ENCODE measurements at regions not wholly inside any gene's neighbourhood (a gene's known extent, or its start where the extent isn't known, plus 50 kb on each side); places are given as distances from the start of the nearest gene placed in this dataset.

DNA sequence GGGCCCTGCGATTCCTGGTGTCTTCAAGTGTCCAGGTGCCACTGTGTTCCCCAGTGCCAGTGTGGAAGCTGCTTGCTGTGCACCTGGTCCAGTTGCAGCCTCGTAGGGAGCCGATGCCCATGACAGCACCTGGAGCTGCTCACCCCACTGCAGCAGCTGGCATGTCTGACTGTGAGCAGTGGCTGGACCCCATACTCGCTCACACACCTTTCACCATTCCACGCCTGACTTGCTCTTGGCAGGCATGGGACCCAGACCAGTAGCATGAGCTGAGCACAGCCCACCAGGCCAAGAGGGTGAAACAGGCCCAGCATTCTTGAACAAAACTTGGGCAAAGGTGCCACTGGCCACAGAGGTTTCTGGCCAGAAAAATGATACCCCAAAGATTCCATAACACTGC, 124.5 kb upstream of the THY1 start:
- no peak for DNase-seq (ENCODE audit: low spot score)

DNA sequence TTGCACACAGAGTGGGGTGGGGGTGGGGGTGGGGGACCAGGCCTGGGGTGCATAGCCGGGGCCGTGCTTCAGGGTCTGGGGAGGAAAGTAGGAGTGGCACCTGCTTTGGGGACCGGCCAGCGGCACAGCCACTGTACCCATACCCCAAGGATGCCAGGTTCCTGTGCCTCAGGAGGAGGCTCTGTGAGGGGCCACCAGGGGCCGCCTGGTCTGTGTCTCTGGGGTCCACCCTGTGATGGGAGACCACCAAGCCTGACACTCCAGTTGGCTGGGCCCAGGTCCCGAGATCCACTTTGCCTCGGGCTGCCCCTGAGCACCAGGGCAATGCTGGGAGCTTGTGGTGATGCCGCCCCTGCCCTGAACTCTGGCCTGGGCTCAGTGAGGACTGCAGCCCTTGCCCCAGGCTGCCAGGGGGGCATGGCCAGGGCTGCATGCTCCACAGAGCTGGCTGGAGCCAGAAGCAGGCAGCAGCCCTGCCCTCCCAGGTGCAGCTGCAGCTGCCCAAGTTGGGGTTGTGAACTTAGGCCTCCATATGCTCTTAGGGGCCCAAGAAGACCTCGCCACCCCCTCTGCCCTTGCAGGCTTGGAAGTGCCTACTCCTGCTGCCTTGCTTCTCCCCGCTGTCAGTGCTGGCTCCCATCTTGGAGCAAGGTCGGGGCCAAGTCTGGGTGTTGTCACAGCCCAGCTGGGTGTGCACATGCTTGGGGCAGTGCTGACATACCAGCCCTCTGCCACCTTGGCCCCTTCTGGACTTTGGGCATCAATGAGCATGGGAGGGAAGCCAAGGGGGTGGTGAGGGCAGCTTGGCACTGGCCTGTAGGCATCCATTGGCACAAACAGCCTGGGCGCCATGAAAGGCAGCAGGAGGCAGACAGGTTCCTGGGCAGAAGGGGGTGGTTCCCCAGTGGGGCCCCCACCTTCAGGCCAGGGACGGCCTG, 123.3 kb upstream of the THY1 start:
- DNase-seq (ENCODE audit: low spot score) = no peak

DNA sequence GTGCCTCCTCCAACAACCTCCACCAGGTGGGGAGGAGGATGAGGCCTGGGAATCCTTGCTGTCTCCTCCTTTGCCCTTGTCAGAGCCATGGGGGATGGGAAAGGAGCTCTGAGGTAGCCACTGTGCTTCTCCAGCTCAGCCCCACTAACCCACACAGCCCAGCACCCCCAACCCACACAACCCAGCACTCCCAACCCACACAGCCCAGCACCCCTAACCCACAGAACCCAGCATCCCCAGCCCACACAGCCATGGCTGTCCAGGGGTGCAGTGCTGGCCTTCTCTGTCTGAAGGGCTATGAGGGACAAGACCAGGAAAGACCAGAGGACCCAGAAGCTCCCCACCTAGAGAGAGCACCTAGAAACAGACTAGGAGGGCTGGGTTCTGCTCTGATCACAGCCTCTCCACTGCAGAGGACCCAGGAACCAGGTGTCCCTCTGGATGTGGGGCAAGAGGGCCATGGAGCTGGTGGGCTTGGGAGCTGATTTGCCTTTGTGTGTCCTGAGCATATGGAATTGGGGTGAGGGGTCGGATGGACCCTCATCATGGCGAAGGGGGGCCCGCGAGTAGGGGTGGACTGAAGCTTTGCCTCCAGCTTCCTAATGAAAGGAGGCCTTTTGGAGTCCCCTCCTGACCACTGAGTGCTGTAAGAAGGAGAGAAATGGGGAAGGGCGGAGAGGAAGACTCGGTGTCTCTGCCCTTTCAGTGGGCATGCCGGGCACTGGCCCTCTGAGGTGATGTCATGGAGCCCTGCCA, 117.6 kb upstream of the THY1 start:
- no peak for DNase-seq (ENCODE audit: low spot score)

DNA sequence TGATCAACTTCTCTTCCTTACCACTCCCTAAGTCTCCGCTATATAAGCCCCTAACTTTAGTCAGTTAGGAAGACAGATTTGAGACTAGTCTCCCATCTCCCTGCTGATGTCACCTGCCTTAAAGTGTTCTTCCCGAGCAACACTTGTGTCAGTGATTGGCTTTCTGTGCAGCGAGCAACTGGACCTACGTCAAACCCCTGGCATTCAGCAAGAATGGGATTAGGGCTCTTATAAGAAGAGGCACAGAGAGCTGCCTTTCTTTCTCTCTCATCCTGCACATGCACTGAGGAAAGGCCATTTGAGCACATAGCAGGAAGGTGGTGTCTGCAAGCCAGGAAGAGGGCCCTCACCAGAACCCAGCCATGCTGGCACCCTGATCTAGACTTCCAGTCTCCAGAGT, 116.6 kb upstream of the THY1 start:
- DNase-seq (ENCODE audit: low spot score) = no peak

DNA sequence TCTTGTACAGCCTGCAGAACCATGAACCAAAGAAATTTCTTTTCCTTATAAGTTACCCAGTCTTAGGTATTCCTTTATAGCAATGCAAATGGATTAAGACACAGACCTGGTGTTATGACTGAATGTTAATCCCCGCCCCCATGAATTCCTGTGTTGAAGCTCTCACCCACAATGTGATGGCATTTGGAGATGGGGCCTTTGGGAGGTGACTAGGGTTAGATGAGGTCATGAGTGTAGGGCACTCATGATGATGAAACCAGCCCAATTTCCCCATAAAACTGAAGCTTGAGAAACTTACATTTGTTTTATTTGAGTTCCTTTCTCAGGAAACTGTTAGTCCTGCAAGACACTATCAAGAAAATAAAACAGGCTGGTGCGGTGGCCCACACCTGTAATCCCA, 115.8 kb upstream of the THY1 start:
- no peak for DNase-seq (ENCODE audit: low spot score)

DNA sequence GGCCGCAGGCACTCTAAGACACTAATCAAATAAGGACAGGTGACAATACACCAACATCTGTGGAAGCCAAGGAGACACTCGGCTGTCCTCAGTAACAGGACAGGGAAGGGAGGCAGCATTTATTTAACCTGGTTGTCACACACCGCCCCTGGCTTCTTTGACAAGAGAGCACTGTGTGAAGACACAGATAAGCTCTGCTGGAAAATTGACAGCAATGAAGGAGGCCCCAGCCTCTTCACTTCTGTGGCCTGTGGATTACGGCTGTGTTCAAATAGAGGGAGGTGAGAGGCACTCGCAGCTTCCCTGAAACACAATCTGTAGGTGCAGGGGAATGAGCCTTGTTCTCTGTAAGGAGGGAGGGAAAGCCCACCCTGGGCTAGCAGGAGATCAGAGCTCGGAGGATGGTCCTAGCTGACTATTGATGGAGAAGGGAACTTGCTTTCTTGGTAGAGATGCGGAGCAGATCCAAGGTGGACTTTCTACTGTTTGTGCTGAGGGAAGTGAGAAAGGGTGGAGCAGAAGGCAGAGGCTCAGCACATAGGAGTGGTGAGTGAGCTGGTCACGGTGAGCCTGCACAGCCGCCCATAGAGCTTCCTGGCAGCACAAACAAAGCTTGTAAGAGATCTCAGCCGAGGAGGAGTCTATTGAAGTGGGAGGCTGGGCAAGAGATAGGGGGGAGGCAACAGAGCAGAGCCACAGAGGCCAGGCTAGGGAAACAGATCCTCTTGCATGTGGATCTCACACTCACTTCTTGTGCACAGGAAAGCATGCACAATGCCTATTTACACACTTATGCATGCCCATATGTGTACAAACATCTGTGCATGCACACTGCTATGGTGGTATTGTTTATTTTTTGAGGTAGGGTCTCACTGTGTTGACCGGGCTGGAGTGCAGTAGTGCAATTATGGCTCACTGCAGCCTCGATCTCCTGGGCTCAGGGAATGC, 114.6 kb upstream of the THY1 start:
- DNase-seq (ENCODE audit: low spot score) = no peak

DNA sequence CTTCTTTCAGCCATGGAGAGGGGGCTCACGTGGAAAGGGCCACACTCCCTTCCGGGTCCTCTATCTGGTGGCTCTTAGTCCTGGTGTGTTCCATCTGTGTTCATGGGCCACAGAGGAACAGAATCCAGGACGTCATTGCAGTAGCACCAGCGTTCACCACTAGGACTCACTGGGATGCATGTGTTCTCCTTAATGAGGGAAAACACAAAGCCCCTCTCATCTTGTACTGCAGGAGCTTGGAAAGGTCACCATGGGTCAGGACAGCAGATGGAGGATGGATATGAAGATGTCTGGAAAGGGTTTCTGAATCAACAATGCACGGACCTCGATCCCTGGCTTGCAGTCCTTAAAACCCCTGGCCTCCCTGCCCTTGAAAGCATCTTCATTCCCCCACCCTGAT, 113.8 kb upstream of the THY1 start:
- no peak for DNase-seq (ENCODE audit: low spot score)

DNA sequence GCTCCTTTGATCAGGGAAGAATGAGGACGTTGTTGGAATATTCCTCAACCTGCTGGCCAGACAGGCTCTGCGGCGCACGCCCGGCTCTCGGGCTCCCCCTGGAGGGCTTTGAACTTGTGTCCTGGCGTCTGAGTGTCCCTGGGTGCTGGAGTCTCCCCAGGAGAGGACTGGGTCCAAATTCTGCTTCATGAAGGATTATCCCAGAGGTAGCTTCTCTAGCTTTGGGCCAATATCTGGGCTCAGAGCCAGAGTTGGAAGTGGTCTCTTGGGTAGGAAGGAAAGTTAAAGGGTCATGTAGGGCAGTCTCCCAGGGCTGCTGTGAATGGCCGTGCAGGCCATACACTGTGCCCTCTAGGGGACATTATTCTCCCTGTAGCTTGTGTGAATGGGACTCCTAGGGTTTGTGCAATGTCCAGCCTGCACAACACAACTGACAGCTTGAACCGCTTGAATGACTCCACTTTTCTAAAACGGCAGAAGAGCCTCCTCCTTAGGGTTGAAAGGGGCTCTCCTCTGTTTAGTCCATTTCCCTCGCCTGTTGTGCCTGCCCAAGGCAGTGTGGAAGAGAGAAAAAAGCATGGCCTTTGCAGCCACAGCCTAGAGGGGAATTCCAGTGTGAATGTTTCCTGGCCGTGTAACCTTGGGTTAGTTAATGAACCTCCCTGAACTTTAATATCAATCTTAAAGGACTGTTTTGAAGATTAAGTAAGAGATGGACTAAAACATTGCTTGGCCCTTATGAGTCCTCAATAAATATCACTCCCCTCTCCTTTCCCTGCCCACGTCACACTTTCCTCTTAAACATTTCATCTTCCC, 111.2 kb upstream of the THY1 start:
- DNase-seq (ENCODE audit: low spot score) = peak; percentile 68

DNA sequence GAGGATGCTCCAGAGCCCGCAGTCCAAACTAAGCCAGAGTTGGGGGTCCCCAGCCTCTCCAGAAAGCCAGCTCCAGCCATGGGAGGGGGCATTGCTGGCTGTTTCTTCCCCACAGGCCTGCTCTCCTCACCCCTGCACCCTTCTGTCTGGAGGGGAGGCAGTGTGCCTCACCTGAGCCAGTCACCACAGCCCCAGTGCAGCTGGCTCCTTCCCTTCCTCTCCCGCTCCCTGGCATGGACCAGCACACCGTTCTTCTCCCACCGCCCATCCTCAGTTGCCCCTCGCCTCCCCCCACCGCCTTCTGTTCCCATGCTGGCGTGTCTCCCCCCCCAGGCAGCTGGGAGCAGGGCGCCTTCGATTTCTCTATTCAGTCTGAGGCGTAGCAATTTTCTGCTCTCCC, 110.5 kb upstream of the THY1 start:
- DNase-seq (ENCODE audit: low spot score) = no peak

DNA sequence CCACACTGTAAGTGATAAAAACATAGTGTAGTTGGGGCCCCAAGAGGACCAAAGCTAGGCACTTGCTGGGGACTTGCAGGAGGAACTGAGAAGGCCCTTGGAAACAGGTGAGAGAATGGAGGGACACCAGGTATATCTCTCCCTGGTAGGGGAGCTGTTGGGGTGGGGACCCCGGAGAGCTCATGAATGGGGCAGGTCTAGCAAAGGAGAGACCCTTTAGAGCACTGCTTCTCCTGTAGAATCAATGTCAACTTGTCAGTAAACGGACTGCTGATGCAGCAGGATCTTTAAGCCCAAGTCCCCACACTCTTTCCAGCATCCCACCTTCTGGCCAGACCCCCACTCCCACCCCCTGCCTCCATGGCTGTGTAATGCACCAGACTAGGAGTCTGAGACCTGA, 109.6 kb upstream of the THY1 start:
- DNase-seq (ENCODE audit: low spot score) = no peak

DNA sequence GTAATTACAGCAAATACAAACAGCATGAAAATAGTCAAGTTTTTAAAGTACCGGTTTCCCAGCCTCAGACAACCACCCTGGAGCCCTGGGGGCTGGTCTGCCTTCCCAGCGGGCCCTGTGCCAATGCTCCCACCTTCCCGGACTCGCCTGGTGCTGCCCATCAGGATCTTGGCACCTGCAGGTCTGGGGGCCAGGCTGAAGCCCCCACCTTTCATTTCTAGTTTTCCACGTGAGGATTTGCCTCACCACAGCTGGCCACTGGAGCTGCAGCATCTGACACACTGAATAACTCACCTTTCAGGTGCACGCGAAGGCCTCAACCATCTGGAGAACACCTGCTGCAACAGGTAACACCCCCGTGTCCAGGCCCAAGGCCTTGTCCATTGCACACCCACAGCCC, 108.7 kb upstream of the THY1 start:
- DNase-seq (ENCODE audit: low spot score) = no peak

DNA sequence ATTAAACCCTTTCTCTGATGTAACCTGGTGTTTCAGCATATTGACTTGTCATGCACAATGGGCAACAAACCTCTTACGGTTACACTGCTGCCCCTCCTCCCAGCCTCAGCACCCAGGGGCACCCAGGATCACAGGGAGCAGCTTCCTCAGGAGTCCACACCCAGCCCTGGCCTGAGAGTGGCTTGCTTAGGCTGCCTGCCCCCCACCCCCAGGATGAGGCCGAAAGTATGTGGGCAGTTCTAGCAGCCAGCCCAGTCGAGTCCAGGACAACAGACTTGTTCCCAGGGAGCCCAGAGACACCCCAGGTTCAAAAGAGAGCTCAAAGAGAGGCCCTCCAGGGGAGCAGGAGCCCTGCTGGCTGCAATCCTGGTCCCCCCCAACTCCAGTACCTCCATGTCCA, 108.1 kb upstream of the THY1 start:
- DNase-seq (ENCODE audit: low spot score) = no peak

DNA sequence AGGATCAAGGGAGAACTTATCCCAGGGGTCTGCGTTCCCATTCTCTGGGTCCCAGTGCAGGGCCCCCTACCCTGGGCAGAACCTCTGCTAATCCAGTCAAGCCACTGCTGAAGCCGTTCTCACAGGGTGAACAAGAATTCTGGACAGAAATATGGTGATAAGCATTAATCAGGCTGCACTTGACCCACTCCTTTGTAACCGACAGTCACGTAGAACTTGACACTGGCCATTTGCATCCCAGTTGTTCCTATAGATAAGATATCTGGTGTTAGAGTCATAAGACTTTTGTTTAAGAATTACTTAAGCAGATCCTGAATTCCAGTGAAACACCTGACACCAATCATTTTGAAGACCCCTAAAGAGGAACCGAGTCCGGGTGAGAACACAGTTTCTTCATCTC, 107.5 kb upstream of the THY1 start:
- DNase-seq (ENCODE audit: low spot score) = no peak

DNA sequence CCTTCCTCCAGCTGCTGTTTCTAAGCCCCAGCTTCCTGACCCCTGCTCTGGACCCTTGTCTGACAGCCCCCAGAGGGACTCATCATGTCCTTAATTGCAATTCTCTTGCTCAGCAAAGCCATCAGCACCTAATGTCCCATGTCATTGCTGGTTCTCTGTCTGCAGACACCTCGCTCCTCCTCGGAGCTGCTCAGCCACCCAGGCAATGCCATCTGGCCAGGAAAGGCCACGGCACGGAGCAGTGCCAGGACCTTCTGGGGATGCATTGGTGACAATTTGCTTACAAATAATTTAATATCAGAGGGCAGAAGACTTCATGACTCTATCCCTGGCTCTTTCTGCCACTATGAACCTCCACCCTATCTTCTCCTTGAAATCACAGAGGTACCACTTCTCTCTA, 107.0 kb upstream of the THY1 start:
- no peak for DNase-seq (ENCODE audit: low spot score)

DNA sequence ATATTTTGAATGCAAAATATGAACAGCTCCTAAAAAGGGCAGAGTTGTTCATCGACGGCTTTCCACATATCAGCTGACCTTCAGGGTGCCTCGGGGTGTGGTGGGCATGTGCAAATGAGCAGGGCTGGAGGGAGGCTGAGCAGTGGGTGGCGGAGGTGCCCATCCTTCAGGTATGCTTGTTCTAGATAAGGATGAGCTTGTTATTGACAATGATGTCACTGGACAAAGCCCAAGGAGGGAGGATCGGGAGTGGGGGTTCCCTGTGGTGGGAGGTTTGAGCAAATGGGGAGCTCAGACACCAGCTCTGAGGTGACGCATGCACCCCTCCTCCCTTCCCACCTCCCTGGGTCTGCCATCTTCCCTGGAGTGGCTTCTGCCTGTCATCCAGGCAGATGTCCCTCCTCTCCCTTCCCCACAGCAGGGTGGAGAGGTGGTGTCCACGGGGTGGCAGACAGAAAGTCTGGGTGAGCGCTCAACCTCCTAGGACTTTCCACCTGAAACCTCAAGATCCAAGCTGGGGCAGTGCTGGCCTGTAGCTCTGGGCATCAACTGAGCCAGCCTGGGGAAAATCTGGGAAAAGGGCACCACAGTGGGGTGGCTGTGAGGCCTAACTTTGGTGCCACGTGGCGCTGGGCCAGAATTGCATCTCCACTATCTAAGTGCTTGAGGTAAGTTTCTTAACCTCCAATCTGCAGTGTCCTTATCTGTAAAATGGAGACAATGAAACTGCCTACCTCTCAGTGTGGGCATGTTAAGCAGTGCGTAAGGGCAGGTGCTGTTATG, 106.3 kb upstream of the THY1 start:
- DNase-seq (ENCODE audit: low spot score) = no peak

DNA sequence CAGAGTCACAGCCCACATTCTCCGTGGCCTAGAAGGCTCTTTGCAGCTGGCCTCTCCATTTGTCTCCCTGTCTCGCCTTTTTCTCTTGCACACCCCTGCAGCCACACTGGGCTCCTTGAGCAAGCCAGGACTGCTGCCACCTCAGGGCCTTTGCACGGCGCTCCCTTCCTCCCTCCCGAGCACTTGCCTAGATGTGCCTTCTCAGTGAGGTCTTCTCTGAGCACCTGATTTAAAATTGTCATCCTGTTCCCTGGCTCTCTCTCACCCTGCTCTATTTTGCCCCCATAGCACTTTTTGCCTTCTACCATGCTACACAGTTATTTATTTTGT, 102.9 kb upstream of the THY1 start:
- no peak for DNase-seq (ENCODE audit: low spot score)

DNA sequence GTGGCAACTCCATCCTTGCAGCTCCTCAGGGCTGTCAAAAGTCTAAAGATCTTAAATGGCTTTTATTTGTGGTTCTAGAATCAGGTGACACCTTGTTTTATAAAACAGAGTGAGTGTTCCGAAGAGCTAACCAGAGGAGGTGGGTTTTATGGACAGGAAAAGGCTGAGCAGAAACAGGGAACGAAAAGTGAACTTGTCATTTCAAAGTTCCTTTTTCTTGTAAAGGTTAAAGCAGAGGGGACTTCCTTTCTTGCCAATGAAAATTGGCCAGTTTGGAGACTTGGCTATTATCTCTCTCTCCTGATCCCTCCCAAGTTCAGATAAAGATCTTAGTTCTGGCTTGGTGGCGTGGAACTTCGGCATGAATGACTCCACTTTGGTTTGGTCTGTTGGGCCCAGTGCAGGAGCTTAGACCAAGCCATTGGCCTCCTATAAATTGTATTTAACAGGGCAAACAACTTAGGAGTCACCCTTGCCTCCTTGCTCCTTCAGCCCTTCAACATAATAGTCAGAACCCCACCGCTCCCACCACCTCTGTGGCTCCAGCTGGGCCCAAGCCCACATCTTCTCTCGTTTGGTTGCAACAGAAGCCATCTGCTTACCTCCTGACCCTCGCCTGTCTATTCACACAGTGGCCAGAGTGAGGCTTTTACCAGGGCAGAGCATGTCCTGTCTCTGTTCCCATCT, 102.4 kb upstream of the THY1 start:
- DNase-seq (ENCODE audit: low spot score) = no peak

DNA sequence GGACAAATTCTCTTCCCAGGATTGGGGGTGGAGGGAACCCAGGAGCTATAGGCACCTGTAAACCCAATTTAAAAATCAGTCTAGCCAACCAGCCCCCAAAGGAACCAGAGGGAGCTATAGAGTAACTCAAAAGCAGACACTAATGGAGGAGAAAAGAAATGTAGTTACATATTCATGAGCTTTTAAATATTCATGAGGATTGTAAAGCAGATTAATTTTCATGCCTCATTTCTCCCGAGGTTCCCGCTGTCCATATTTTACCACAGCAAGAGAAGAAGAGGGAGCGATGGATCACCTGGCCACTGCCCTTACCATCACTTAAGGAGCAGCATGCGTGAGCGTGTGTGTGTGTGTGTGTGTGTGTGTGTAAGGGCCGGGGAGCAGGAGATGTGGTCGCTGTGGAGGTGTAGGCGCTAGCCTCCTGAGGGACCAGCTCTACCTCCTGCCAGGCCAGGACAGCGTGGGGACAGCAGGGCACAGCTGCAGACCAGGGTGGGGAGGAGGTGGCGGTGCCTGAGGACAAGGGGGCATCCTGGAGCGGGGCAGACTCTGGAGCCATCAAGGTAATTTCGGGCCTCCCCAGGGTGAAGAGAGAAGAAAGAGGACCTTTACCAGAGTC, 100.7 kb upstream of the THY1 start:
- DNase-seq (ENCODE audit: low spot score) = no peak

DNA sequence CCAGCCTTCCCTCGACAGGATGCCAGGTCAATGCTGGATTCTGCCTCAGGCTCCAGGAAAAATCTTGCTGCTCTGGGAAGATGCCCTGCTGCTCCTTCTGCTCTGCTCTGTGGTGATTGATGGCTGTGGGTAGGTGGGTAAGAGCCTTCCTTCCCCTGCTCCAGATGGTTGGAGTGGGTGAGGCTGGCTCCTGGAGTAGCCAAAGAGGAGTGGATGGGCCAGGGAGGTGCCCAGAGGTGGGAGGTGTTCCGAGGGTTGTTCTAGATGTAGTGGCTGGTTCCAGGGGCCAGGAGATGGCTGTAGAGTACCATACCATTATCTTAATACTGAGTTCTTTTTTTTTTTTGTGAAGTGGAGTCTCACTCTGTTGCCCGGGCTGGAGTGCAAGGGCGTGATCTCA, 99.6 kb upstream of the THY1 start:
- no peak for DNase-seq (ENCODE audit: low spot score)

DNA sequence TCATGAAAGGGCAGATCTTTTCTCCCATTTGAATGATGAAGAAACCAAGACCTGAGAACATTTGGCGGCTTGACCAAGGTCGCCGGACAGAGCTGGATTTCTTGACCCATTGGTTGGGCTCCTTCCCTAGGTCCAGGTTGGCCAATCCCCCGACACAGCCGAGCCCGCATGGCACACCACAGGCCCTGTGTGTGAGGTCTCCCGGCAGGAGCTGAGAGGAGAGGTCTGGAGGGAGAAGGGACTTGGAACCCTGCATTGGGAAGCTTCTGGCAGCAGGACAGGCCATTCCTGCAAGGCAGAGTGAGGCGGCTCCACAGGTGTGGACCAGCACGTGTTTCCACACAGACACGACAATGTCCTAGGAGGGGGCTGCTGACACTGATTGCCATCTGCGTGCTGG, 98.6 kb upstream of the THY1 start:
- DNase-seq (ENCODE audit: low spot score) = no peak

All from HuH-7.5 (cell line).